ENCODE measurements at regions not wholly inside any gene's neighbourhood (a gene's known extent, or its start where the extent isn't known, plus 50 kb on each side); places are given as distances from the start of the nearest gene placed in this dataset.

- TF ChIP-seq ZBTB33 (IDR thresholded peaks at IDR 0.05; ENCODE audit: extremely low read depth, insufficient replicate concordance, low read length) = no peak
Observed at GRCh38 chrX:526295-527224, 104.0 kb upstream of the SHOX start (continued).

GRCh38 chrX:530726-531610, 99.6 kb upstream of the SHOX start:
- ATAC-seq (no peak), DNase-seq (ENCODE audit: low read depth, low spot score) (no peak)
- Histone ChIP-seq H4K20me1 (ENCODE audit: insufficient read depth) (no peaks in the 10 kb centered on the region), H3K27ac (ENCODE audit: low read depth, low read length) (no peak overlapping the region), H3K4me3 (replicated peaks in 1 of 2; ENCODE audit: low read depth in 1 of 2, low read length in 2 of 2) (no peak overlapping the region), H3K9me3 (ENCODE audit: control insufficient read depth in 1 of 2, insufficient read depth in 1 of 2, low read depth in 1 of 2, low read length in 2 of 2) (no peaks in the 10 kb centered on the region), H3K4me2 (ENCODE audit: low read length) (no peak overlapping the region), H3K9ac (ENCODE audit: low read length) (no peak overlapping the region), H3K79me2 (ENCODE audit: insufficient read depth, low read length) (no peaks in the 10 kb centered on the region), H3K27me3 (ENCODE audit: insufficient read depth, low read length) (no peaks in the 10 kb centered on the region), H2AFZ (ENCODE audit: low read depth, low read length, poor library complexity, severe bottlenecking) (no peak overlapping the region), H3K4me1 (ENCODE audit: control insufficient read depth in 1 of 2, insufficient read depth in 2 of 2, low read length in 2 of 2) (no peaks in the 10 kb centered on the region), H3K36me3 (ENCODE audit: control insufficient read depth in 1 of 2, insufficient read depth in 2 of 2, low read length in 2 of 2) (no peaks in the 10 kb centered on the region), H3K9me2 (ENCODE audit: insufficient read depth) (no peaks in the 10 kb centered on the region)
- intact Hi-C loops (cut with micrococcal nuclease) = no loop called here
- TF ChIP-seq EZH2phosphoT487 (IDR thresholded peaks at IDR 0.05; ENCODE audit: borderline replicate concordance) = no peak
- BruUV-seq (replicated peaks) = no TSS peak
- CTCF ChIA-PET = no interaction called here
- POLR2A ChIA-PET = no interaction called here
- RAD21 ChIA-PET (ENCODE audit: low non-redundant PET in 1 of 2, low total read pairs in 2 of 2, uncharacterized antibody in 2 of 2, unreplicated experiment in 2 of 2) = no interaction called here
